PC-9 (cell line): ENCODE measurements at regions not wholly inside any gene's neighbourhood (a gene's known extent, or its start where the extent isn't known, plus 50 kb on each side); places are given as distances from the start of the nearest gene placed in this dataset.

Experiments
- EZH2 ChIP-seq: fragments of 200-600 bp; sonication (generic); IDR thresholded peaks from 2 replicates; pipeline ENCODE4 v1.8.0; 2017; ENCODE audit warnings: antibody characterized with exemption, low read depth
- TF ChIP-seq, protein P1 (sequence below): fragments of 200-600 bp; sonication (generic); conservative IDR thresholded peaks from 2 replicates; pipeline ENCODE4 v1.6.1; 2017; ENCODE audit warnings: mixed run types, antibody characterized with exemption, mild to moderate bottlenecking, moderate library complexity

GRCh38 chr3:13702286-13702685, 153.4 kb downstream of the FBLN2 start:
- TF ChIP-seq, protein P1, sequence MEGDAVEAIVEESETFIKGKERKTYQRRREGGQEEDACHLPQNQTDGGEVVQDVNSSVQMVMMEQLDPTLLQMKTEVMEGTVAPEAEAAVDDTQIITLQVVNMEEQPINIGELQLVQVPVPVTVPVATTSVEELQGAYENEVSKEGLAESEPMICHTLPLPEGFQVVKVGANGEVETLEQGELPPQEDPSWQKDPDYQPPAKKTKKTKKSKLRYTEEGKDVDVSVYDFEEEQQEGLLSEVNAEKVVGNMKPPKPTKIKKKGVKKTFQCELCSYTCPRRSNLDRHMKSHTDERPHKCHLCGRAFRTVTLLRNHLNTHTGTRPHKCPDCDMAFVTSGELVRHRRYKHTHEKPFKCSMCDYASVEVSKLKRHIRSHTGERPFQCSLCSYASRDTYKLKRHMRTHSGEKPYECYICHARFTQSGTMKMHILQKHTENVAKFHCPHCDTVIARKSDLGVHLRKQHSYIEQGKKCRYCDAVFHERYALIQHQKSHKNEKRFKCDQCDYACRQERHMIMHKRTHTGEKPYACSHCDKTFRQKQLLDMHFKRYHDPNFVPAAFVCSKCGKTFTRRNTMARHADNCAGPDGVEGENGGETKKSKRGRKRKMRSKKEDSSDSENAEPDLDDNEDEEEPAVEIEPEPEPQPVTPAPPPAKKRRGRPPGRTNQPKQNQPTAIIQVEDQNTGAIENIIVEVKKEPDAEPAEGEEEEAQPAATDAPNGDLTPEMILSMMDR, result no peak
- no peak for TF ChIP-seq EZH2
